ENCODE measurements at regions not wholly inside any gene's neighbourhood (a gene's known extent, or its start where the extent isn't known, plus 50 kb on each side); places are given as distances from the start of the nearest gene placed in this dataset.

DNA sequence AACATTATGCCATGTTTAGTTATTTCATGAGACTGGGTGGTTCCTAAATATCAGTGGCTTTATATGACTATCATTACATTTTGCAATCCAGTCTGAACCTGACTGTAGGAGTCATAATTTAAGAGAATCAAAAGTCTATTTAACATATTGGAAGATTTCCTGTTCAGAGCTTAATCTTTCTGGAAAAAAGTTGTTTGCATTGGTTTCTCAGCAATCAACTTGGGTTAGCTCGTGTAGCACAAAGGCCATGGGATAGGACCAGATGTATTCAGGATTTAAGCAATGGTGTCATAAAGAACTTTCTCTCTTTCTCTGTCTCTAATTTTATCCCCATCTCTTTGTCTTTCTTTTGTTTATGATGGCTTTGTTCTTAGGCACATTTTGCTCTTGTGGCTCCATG lies 296.0 kb upstream of the KCNN2 start:
- TF ChIP-seq, protein P1, sequence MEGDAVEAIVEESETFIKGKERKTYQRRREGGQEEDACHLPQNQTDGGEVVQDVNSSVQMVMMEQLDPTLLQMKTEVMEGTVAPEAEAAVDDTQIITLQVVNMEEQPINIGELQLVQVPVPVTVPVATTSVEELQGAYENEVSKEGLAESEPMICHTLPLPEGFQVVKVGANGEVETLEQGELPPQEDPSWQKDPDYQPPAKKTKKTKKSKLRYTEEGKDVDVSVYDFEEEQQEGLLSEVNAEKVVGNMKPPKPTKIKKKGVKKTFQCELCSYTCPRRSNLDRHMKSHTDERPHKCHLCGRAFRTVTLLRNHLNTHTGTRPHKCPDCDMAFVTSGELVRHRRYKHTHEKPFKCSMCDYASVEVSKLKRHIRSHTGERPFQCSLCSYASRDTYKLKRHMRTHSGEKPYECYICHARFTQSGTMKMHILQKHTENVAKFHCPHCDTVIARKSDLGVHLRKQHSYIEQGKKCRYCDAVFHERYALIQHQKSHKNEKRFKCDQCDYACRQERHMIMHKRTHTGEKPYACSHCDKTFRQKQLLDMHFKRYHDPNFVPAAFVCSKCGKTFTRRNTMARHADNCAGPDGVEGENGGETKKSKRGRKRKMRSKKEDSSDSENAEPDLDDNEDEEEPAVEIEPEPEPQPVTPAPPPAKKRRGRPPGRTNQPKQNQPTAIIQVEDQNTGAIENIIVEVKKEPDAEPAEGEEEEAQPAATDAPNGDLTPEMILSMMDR (IDR thresholded peaks at IDR 0.05) = no peak
- no peak for TF ChIP-seq POLR2A (IDR thresholded peaks at IDR 0.05)
